Medulla oblongata (tissue), 1 donor: ENCODE measurements at regions not wholly inside any gene's neighbourhood (a gene's known extent, or its start where the extent isn't known, plus 50 kb on each side); places are given as distances from the start of the nearest gene placed in this dataset.
A peak's percentile ranks its signal among the peaks of the same experiment; 100 is the strongest.

Experiments
- DNase-seq: peaks from one replicate; pipeline ENCODE4 v3.0.0-alpha.2; 2015; ENCODE audit errors: extremely low spot score

- no peak for DNase-seq
These were observed 221.3 kb downstream of the SEC14L1 start for GRCh38 chr17:77361986-77362620.

- DNase-seq, result no peak
These were observed 223.1 kb downstream of the SEC14L1 start for GRCh38 chr17:77363821-77364361.

GRCh38 chr17:77364381-77364911, 223.7 kb downstream of the SEC14L1 start:
- no peak for DNase-seq

GRCh38 chr17:77364941-77365583, 224.3 kb downstream of the SEC14L1 start:
- DNase-seq, result no peak

- DNase-seq, result no peak
These were observed 224.9 kb downstream of the SEC14L1 start for GRCh38 chr17:77365584-77366186.

GRCh38 chr17:77366206-77366557, 225.4 kb downstream of the SEC14L1 start:
- no peak for DNase-seq

- no peak for DNase-seq
These were observed 225.9 kb downstream of the SEC14L1 start for GRCh38 chr17:77366558-77367245.

GRCh38 chr17:77369544-77369971, 228.8 kb downstream of the SEC14L1 start:
- DNase-seq, result no peak

- no peak for DNase-seq
These were observed 229.8 kb downstream of the SEC14L1 start for GRCh38 chr17:77370586-77370985.

GRCh38 chr17:77371117-77371887, 230.5 kb downstream of the SEC14L1 start:
- no peak for DNase-seq

GRCh38 chr17:77371888-77372443, 231.2 kb downstream of the SEC14L1 start:
- DNase-seq, result no peak

- DNase-seq, result peak; percentile 64
These were observed 231.9 kb downstream of the SEC14L1 start for GRCh38 chr17:77372444-77373298.

- DNase-seq, result peak; percentile 8
These were observed 232.8 kb downstream of the SEC14L1 start for GRCh38 chr17:77373299-77374169.

GRCh38 chr17:77374170-77374936, 233.6 kb downstream of the SEC14L1 start:
- peak; percentile 59 for DNase-seq

GRCh38 chr17:77375108-77375916, 234.5 kb downstream of the SEC14L1 start:
- DNase-seq, result peak; percentile 29

- peak; percentile 9 for DNase-seq
These were observed 235.3 kb downstream of the SEC14L1 start for GRCh38 chr17:77375917-77376651.
